Activated CD8-positive, alpha-beta memory T cell treated with anti-CD3 and anti-CD28 coated beads for 36 hours (primary cell): ENCODE measurements at regions not wholly inside any gene's neighbourhood (a gene's known extent, or its start where the extent isn't known, plus 50 kb on each side); places are given as distances from the start of the nearest gene placed in this dataset.

Experiments
- CTCF ChIA-PET: fragments of 350-600 bp; sonication (Branson Sonifier 250); formaldehyde crosslinking; loops from one replicate; lab custom pipeline; 2021; ENCODE audit warnings: antibody characterized with exemption; lab: Charles Lee
- POLR2A ChIA-PET: fragments of 350-600 bp; sonication (Branson Sonifier 250); formaldehyde crosslinking; loops from one replicate; lab custom pipeline; 2021; ENCODE audit warnings: antibody characterized with exemption; lab: Charles Lee

DNA sequence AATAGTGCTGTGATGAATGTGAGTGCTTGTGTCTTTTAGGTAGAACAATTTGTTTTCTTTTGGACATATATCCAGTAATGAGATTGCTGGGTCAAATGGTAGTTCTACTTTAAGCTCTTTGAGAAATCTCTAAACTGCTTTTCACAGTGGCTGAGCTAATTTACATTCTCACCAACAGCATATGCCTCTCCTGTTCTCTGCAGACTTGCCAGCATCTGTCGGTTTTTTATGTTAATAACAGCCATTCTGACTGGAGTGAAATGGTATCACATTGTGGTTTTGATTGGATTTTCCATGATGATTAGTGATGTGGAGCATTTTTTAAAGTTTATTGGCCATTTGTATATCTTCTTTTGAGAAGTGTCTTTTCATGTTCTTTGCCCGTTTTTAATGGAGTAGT is 647.3 kb upstream of the ADAMTS5 start:
- ChIA-PET POLR2A (no interaction called here), CTCF (no interaction called here)

DNA sequence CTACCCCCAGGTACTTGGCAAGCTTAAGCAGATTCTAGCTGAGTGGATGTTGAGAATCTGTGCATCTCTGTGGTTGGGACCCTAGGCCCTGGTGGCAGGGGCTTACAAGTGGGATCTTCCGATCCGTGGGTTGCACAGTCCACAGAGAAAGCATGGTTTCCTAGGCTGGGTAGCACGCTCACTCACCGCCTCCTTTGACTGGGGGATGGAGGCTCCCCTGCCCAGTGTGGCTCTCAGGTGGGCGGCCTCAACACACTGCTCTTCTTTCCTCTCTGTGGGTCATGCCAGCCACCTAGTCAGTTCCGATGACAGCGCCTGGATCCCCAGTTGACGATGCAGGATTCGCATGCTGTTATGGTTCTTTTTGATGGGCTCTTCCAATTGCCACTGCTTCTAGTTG is 639.5 kb upstream of the ADAMTS5 start:
- CTCF ChIA-PET = no interaction called here
- POLR2A ChIA-PET = no interaction called here

DNA sequence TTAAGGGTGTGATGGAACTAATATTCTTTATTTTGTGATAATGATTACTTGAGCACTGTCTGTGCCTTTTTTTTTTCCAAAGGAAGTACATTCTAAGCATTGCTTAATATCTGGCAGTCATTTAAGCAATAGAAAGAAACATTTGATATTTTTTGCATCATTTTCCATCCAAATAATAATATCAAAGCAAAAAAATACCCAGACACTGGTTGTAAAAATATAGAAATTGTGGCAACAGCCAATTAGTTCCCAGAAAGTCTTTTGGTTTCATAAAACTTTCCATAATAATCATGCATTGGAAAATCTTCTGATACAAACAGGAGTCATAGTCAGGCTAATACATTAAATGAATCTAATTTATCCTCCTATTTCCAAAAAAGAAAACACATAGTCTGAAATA is 629.3 kb upstream of the ADAMTS5 start:
- ChIA-PET POLR2A (no interaction called here), CTCF (no interaction called here)

DNA sequence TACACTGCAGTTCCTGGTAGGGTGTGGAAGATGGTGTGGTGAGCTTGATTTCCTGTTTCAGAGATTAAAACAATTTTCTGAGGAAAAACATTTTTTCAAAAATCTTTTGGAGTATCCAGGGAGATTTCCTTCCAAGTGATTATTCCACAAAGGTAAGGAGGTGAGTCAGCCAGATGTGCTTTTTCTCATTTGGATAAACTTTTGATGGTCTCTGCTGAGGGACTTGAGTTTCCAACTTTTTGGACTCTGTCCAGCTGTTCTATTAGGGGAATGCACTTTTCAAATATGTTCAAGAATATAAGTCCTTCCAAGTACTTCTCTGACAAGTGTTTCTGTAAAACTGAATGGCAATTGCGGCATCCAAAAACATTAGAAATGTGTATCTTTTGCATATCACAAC is 628.8 kb upstream of the ADAMTS5 start:
- POLR2A ChIA-PET = no interaction called here
- CTCF ChIA-PET = no interaction called here

DNA sequence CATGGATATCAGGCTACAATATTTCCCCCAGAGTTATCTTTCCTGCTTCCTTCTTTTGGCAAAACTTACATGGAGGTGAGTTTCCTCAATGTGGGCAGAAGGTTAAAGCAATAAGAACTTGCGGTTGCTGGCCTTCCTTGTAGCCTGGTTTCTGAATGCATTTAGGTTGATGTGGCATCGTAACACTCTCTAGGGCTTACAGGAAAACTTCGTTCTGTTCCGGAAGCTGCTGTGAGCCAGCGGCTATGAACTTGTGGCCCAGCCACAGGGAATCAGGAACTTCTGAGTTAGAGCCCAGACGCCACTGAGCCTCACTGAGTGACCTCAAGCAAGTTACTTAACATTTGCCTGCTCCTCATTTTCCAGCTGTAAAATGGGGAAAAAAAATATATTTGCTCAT is 623.4 kb upstream of the ADAMTS5 start:
- CTCF ChIA-PET = no interaction called here
- POLR2A ChIA-PET = no interaction called here

DNA sequence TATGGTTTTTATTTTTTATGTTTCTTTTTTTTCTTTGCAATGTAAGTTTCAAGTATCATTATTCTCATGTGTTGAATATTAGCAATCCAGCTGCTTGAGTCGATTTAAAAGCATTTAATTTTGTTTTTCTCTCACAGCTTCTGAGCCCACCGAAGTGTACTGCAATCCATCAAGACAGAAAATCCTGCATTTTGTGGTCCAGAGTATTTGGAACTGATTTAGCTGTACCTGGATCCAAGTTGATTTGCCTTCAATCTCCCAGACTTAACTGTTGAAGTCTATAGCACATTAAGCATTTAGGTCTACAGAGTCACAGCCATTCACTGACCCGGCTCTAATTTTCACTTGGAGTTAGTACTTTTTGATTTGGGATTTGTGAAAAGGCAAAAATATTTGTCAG is 622.9 kb upstream of the ADAMTS5 start:
- ChIA-PET CTCF (no interaction called here), POLR2A (no interaction called here)

DNA sequence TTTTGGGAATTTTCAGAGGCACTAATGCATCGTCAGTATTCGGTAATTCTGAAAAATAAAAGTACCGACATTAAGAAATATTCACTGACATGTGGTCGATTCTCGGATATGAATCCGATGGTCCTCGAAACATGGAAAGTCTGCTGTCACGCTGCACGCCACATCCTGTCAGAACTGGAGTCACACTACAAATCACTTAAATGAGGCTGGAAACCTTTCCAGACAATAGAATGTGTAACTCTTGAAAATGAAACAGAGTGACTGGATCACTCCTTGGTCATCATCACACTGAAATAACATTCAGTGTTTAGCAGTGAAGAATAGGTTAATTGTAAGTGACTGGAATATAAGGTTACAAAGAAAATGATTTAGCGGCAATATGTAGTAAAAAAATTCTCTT is 620.1 kb upstream of the ADAMTS5 start:
- CTCF ChIA-PET = no interaction called here
- POLR2A ChIA-PET = no interaction called here

DNA sequence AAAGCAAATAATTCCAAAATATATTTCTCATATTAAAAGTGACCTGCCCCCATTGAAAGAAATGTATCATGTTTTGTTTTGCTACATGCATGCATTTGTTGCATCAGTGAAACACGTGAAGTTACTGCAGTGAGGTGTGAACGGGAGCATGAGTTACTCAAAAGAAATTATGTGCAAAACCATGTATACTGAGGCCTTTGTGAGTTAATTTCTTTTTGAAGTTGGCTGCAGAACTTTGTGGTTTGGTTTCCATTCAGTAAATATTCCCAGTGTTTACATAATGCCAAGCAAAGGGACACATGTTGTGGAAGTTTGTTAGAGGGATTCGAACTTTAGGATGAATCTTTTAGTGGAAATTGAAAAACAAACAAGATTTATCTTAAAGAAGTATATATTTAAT is 619.4 kb upstream of the ADAMTS5 start:
- ChIA-PET CTCF (no interaction called here), POLR2A (no interaction called here)

DNA sequence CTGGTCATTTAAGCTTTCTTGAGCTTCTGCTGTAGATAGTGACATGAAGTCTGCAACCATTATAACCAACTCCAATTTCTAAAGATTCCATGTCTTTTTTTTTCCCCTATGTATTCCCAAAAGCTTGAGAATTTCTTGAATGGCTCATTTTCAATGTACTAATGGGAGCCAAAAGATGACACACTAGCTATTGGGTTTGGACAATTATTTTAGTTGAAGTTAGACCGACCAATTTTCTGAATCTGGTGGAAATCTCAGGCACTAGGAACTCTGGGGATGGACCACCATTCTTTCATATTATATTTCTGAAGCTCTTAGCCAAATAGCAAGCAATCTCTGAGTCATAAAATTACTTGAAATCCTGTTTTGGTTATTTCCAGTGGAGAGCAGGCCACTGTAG is 617.4 kb upstream of the ADAMTS5 start:
- POLR2A ChIA-PET = no interaction called here
- CTCF ChIA-PET = no interaction called here

DNA sequence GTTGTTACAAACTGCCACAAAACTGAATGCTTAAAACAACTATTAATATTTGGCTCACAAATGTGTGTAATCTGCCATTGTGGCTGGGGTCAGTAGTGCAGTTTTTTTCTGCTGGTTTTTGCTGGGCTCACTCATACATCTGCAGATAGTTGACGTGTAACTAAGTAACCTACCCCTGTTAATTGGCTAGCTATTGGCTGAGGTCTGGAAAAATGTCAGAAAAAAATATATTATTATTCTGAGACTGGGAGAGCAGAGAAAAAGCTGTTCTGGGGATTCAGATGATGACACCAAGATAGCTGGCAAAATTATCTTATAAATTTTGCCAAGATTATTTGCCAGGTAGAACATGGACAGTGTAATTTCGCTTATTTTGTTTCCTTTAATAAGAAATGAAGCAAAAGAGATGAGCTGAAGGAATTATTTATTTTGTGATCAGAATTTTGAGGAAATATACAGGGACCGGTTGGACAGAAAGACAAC is 616.1 kb upstream of the ADAMTS5 start:
- ChIA-PET CTCF (no interaction called here), POLR2A (no interaction called here)

DNA sequence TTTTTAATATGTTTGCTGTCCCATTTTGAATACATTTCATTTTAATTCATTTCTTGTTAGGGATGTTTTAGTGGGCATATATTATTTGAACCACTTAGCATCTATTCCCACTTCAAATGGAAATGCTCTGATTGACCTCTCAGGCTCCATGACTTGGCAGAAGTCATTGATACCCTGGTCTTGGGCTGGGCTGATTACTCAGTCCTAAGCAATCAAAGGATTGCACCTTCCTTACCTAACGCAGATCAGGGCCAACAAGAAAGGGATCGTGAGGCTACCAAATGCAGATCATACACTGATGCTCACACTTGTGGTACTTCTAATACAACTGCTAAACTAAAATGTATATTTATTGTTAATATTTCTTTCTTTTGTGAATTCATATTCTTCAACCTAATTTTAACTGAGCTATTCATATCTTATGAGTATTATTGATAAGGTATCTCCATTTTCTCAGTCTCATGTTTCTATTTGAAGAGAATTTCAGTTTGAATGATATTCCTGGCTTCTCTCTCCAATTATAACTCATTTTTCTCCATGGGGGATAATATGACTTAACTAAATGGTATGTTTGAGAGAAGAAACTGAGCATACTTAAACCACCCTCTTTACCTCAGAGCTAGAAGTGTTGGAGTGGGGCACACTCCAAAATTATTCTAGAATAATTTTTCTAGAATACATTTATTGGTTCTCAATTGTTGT is 615.5 kb upstream of the ADAMTS5 start:
- POLR2A ChIA-PET = no interaction called here

DNA sequence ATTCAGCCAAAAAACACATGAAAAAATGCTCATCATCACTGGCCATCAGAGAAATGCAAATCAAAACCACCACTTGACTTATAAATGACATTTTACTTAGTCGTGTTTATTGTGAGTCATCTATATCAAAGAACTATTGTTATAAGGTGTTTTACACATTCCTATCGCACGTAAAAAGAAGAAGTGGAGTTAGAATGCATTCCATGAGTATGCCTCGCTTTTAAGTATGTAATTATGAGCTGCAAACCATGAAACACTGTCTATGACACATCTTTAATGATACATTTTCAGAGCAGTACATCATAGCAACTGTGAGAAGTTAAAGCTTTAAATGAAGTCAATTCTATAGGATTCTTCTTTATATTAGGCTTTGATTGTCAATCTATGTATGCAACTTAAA is 614.3 kb upstream of the ADAMTS5 start:
- ChIA-PET POLR2A (no interaction called here), CTCF (no interaction called here)

More for the DNA sequence above, 615.5 kb upstream of the ADAMTS5 start:
- CTCF ChIA-PET = no interaction called here

DNA sequence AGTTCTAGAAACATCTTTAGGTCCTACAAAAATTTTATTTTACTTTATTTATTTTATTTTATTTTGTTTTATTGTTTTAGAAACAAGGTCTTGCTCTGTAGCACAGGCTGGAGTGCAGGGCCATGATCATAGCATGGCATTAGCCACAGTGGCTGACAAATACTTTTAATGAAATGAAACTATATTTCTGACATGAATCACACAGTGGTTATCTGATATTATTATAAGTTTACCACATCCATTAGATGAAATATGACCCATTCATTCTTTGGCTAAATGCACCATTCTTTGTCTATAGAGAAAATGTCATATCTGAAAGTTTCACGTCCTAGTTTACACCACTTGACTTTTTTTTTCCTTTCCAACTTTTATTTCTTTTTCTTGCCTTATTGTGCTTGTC is 613.4 kb upstream of the ADAMTS5 start:
- ChIA-PET CTCF (no interaction called here), POLR2A (no interaction called here)

DNA sequence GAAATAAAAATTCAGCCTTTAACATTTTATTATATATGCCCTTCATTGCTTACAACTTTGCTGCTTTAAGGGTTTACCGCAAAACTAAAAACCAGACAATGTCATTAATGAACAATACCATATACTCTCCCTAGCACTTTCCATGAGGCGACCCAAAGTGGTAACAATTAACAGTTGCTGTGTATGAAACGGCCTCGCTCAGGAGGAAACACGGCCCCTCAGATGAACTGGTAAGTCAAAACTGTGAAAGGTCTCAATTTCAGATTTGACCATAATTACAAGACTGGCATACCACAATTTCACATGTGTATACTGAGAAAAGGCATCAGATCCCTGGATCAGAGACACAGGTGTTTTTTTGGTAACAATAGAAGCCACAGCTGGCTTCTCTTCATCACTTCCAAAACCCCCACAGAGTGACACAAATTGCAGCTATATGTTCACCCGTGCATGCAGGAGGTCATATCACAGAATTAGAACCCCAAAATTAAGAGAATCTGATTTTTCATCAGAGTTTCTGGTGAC is 611.9 kb upstream of the ADAMTS5 start:
- ChIA-PET POLR2A (no interaction called here), CTCF (no interaction called here)

DNA sequence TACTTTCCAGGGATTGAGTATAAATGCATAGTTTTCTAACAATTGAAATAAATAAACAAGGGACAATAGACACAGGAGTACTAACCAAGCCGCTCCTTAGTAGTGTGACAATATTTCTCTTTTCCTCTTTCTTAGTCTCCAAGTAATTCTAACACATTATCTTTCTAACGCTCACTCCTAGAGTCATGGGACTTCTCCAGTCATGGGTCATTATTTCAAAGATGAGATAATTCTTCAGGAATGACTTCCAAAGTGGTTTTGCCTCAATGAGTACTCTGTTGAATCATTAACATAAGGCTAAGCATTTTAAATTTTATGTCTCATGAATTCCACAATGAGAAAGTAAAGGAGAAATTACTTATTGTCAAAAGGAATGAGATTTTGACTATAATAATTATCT is 605.8 kb upstream of the ADAMTS5 start:
- ChIA-PET CTCF (interaction anchor here (0.6 kb wide), 1 partner anchor 43 kb away, joined by 3 read pairs; no protein-coding TSS in a partner anchor), POLR2A (no interaction called here)

DNA sequence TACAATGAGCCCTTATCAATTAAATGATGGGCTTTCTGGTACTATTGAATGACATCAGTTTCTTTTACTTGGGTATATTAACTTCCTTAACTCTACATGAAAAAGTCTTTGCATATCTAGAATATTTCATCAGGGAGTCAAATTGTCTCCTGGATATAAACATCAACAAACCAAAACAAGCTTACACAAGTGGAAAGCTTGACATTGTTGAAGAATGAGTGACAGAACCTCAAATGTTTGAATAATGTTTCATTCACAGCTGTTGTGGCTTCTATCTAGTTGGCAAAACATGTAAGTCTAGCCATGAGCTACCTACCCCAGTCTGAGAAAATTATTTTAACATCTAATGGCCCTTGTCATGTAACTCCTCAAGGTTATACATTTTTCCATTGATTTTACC is 604.8 kb upstream of the ADAMTS5 start:
- POLR2A ChIA-PET = no interaction called here
- CTCF ChIA-PET = no interaction called here

DNA sequence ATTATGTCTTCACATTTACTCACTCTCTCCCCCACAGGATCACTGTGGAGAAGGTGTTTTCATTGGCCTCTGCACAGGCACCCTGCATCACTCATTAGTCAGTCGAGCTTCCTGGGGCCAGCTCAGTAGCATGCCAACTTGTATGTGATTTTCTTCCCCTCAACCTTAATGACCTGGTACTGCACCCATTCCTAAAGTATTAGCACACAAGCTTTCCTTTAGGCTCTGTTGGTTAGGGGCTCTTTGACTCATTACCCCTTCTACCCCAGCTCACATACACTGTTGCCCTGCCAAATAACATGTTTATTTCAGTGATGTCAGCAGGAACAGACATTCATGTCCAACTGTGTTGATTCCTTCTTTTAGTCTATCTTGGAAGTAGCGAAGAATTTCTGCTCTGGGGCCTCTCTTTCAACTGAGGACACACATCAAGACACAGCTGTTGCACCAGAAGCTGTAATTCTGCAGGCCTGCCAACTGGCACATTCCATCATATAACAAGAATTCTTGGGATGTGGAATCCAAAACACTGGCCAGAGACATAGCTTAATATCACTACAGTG is 603.5 kb upstream of the ADAMTS5 start:
- CTCF ChIA-PET = no interaction called here
- POLR2A ChIA-PET = no interaction called here

DNA sequence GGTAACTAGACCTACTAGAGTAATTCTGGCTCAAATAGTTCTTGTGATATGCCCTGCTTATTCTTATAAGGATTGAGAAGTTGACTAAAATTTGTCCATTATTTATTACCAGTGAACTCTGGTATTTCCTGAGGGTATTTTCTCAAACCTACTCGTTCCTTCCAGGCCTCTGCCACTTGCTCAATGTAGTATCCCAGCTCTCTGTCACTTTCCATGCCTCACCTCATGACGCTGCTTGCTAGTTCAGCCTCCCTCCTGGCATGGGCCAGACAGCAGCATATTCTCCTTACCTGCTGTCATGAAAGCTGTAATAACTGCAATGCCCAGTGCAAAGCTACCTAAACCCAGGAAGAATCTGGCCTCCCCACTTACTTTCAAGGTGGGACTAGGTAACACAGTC is 602.9 kb upstream of the ADAMTS5 start:
- POLR2A ChIA-PET = no interaction called here
- CTCF ChIA-PET = no interaction called here

DNA sequence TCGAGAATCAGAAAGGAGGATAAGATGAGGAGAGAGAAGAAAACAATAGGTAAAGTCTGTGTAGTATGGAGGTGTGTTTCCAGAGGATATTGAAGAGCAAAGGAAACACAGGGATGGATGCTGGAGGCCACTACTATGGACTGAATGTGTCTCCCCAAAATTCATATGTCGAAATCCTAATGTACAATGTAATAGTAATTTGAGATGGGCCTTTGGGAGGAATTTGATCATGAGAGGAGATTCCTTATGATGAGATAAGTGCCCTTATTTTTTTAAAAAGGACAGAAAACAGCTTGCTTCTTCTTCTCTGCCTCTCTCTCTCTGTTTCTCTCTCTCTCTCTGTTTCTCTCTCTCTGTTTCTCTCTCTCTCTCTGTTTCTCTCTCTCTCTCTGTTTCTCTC is 602.2 kb upstream of the ADAMTS5 start:
- ChIA-PET CTCF (no interaction called here), POLR2A (no interaction called here)

DNA sequence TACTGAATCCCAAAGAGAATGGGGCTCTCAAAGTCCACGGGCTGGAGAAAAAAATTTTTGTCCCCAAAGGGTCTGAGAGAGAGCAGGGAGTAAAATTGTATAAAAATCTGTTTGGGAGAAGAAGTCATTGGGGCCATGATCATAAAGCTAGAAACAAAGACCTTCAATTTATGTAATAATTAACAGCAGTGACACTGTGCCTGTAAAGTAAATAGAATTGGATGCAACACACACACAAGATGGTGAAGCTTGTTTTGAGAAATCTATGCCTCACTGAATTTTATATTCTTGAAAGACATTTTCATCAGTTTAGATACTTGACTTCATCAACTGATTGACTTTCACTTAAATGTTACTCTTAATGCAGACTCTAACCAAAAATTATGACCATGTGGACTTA is 600.5 kb upstream of the ADAMTS5 start:
- POLR2A ChIA-PET = no interaction called here
- CTCF ChIA-PET = no interaction called here

DNA sequence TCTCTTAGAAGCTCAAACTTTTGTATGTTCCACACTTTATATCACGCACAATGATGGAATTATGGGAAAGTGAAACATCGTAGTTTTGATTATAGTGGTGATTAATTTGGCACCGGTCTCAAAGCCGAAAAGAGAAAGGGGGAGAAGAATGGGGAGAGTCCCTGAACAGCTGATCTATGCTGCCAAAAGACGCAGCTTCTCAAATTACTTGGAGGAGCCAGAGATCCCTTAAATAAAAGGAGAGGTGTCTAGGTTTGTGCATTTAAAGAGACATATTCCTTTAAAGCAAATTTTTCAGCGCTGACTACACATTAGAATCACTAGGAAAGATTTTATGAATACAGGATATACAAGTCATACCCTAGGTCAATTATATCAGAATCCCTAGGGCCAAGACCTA is 599.6 kb upstream of the ADAMTS5 start:
- ChIA-PET POLR2A (no interaction called here), CTCF (no interaction called here)
